GM12878 (cell line): ENCODE measurements at regions not wholly inside any gene's neighbourhood (a gene's known extent, or its start where the extent isn't known, plus 50 kb on each side); places are given as distances from the start of the nearest gene placed in this dataset.

Experiments used
- ATAC-seq: fragments of 200-7000 bp; cut with Tn5 transposase; 3 replicates; pipeline ENCODE4 v1.9.1; 2020; ENCODE audit warnings: mild to moderate bottlenecking, moderate library complexity
- BruUV-seq: library from RNA; stranded (reverse); fragments of 400-500 nt; replicated peaks from 2 replicates; lab custom pipeline; 2021; lab: Mats Ljungman, UMichigan
- CTCF ChIA-PET: fragments of 300-600 bp; sonication (Branson Sonifier 250); formaldehyde crosslinking; extraction: SDS; loops from one replicate; lab custom pipeline; 2021; ENCODE audit warnings: inconsistent platforms; lab: Yijun Ruan, JAX
- POLR2A ChIA-PET: fragments of 350-600 bp; formaldehyde crosslinking; extraction: SDS; loops from one replicate; lab custom pipeline; 2021; ENCODE audit warnings: inconsistent platforms; lab: Charles Lee
- RAD21 ChIA-PET: fragments of 300-600 bp; sonication (Branson Sonifier 250); formaldehyde crosslinking; loops from one replicate; lab custom pipeline; 2023; ENCODE audit warnings: antibody characterized with exemption; ENCODE audit not compliant: unreplicated experiment; lab: Charles Lee
- SMC1A ChIA-PET: fragments of 300-600 bp; sonication (Branson Sonifier 250); formaldehyde crosslinking; loops from one replicate; lab custom pipeline; 2023; ENCODE audit not compliant: unreplicated experiment, uncharacterized antibody; lab: Charles Lee
- DNase-seq: peaks from one replicate; pipeline ENCODE4 v3.0.0-alpha.2; 2011; ENCODE audit warnings: low read depth, low spot score
- FAIRE-seq: peaks from 3 replicates; lab custom pipeline; 2011; peaks lifted over from hg19 to GRCh38; lab: Jason Lieb, UNC
- H2AFZ ChIP-seq: 2 replicates; pipeline ENCODE4 v1.6.0; 2011; ENCODE audit warnings: low read depth, low read length, control low read depth; ENCODE audit not compliant: control insufficient read depth
- H3K27ac ChIP-seq: 2 replicates; pipeline ENCODE4 v1.5.1; 2011; ENCODE audit warnings: control low read depth; ENCODE audit not compliant: control insufficient read depth, insufficient read depth
- H3K27me3 ChIP-seq, 2 experiments: replicated peaks in 1 of 2; 2 replicates each; pipeline versions ENCODE4 v1.6.0 to v1.6.1; 2011; ENCODE audit warnings: low read length in 1 of 2; ENCODE audit not compliant: control insufficient read depth in 2 of 2, insufficient read depth in 2 of 2
- H3K36me3 ChIP-seq, 2 experiments: 2 replicates each; pipeline ENCODE4 v1.5.1; 2011; ENCODE audit warnings: low read length in 1 of 2; ENCODE audit not compliant: control insufficient read depth in 2 of 2, insufficient read depth in 2 of 2
- H3K4me1 ChIP-seq: 2 replicates; pipeline ENCODE4 v1.6.1; 2011; ENCODE audit warnings: mild to moderate bottlenecking, low read length, moderate library complexity, mixed read lengths; ENCODE audit not compliant: control insufficient read depth, insufficient read depth
- H3K4me2 ChIP-seq: 2 replicates; pipeline ENCODE4 v1.6.0; 2011; ENCODE audit warnings: control low read depth; ENCODE audit not compliant: control insufficient read depth, insufficient read depth
- H3K4me3 ChIP-seq: fragments of 200-600 bp; sonication (generic); 2 replicates; pipeline ENCODE4 v1.5.1; 2016
- H3K79me2 ChIP-seq: 2 replicates; pipeline ENCODE4 v1.6.0; 2011; ENCODE audit warnings: low read length; ENCODE audit not compliant: control insufficient read depth, insufficient read depth
- H3K9ac ChIP-seq: 2 replicates; pipeline ENCODE4 v1.8.0; 2011; ENCODE audit warnings: low read length, control low read depth, mixed read lengths; ENCODE audit not compliant: control insufficient read depth, insufficient read depth
- H3K9me3 ChIP-seq: replicated peaks from 3 replicates; pipeline ENCODE4 v1.5.1; 2011; ENCODE audit warnings: mild to moderate bottlenecking, low read length; ENCODE audit not compliant: control insufficient read depth, insufficient read depth
- H4K20me1 ChIP-seq: 2 replicates; pipeline ENCODE4 v1.6.0; 2011; ENCODE audit not compliant: control insufficient read depth, insufficient read depth
- EZH2 ChIP-seq: IDR thresholded peaks from 2 replicates; pipeline ENCODE4 v1.6.1; 2012; ENCODE audit warnings: low read depth, mild to moderate bottlenecking, control low read depth, inconsistent platforms, low read length, borderline replicate concordance; ENCODE audit not compliant: control insufficient read depth
- NFXL1 ChIP-seq: fragments of 450-650 bp; IDR thresholded peaks from 2 replicates; pipeline ENCODE4 v1.6.1; 2017; ENCODE audit warnings: antibody characterized with exemption, mild to moderate bottlenecking, borderline replicate concordance
- NKRF ChIP-seq: fragments of 450-650 bp; conservative IDR thresholded peaks from 2 replicates; pipeline ENCODE4 v1.6.1; 2017; ENCODE audit warnings: mild to moderate bottlenecking, moderate library complexity
- SREBF2 ChIP-seq: IDR thresholded peaks from 2 replicates; pipeline ENCODE4 v1.6.1; 2012; ENCODE audit warnings: mild to moderate bottlenecking, low read length
- USF2 ChIP-seq: IDR thresholded peaks from 2 replicates; pipeline ENCODE4 v1.6.1; 2011; ENCODE audit warnings: low read depth, low read length, improper control_type of control experiment, borderline replicate concordance
- ZBTB40 ChIP-seq: fragments of 450-650 bp; IDR thresholded peaks from 2 replicates; pipeline ENCODE4 v1.6.1; 2016; ENCODE audit warnings: mild to moderate bottlenecking, moderate library complexity, borderline replicate concordance
- WGBS: methylation state at CpG from one replicate; pipeline ENCODE4 v1.1.6; 2016; ENCODE audit warnings: low lambda C conversion rate; ENCODE audit not compliant: insufficient replicate concordance, insufficient coverage; ENCODE audit errors: missing lambda C conversion rate; 5-methylcytosine and 5-hydroxymethylcytosine counted together
- in situ Hi-C: fragments of 300-500 bp; cut with MboI; formaldehyde crosslinking; loops from 9 replicates; pipeline ENCODE4 v1.14.3; 2018; ENCODE audit warnings: mixed read lengths
- intact Hi-C: fragments of 100-400 bp; cut with micrococcal nuclease; formaldehyde crosslinking; loops from one replicate; pipeline ENCODE4 v1.14.2; 2022; ENCODE audit not compliant: unreplicated experiment

- Histone ChIP-seq H3K79me2 (no peaks in the 10 kb centered on the region), H3K27ac (no peak overlapping the region), H3K4me2 (no peak overlapping the region), H3K9me3 (no peaks in the 10 kb centered on the region), H3K27me3 (no peaks in the 10 kb centered on the region), H2AFZ (no peak overlapping the region), H3K36me3 (no peaks in the 10 kb centered on the region), H3K4me3 (no peak overlapping the region), H3K9ac (no peak overlapping the region), H3K4me1 (no peaks in the 10 kb centered on the region), H4K20me1 (no peaks in the 10 kb centered on the region)
- CTCF ChIA-PET, result no interaction called here
- SMC1A ChIA-PET, result interaction anchor here (0.6 kb wide), 1 partner anchor 1126 kb away, joined by 3 read pairs; no protein-coding TSS in a partner anchor
- ATAC-seq (no peak), FAIRE-seq (no peak), DNase-seq (no peak)
- no TSS peak for BruUV-seq
- in situ Hi-C loops, result no loop called here
- whole genome bisulfite sequencing, result 0% methylated on average over 2 of the region's 2 CpGs
- RAD21 ChIA-PET, result no interaction called here
- POLR2A ChIA-PET, result no interaction called here
- intact Hi-C loops, result no loop called here
- no peak for TF ChIP-seq NKRF
These were observed 285.3 kb upstream of the FAM174A start for GRCh38 chr5:100249884-100250269.

- Histone ChIP-seq H3K4me1 (no peaks in the 10 kb centered on the region), H2AFZ (no peak overlapping the region)
- no peak for ATAC-seq
- no TSS peak for BruUV-seq
- no peak for TF ChIP-seq ZBTB40
- TF ChIP-seq USF2, result no peak
- TF ChIP-seq EZH2, result no peak
- TF ChIP-seq SREBF2, result no peak
- TF ChIP-seq NFXL1, result no peak
- TF ChIP-seq, all 136 proteins: peak for 0
- POLR2A ChIA-PET, result no interaction called here
- no peak for FAIRE-seq
- RAD21 ChIA-PET, result no interaction called here
- H3K36me3 ChIP-seq, result no peaks in the 10 kb centered on the region
- 7% methylated on average over 4 of the region's 4 CpGs for WGBS
- no peaks in the 10 kb centered on the region for H3K79me2 ChIP-seq
- CTCF ChIA-PET, result no interaction called here
- SMC1A ChIA-PET, result interaction anchor here (0.6 kb wide), 1 partner anchor 1126 kb away, joined by 3 read pairs; no protein-coding TSS in a partner anchor
- H3K9me3 ChIP-seq, result no peaks in the 10 kb centered on the region
- no peak overlapping the region for H3K27ac ChIP-seq
- intact Hi-C loops, result no loop called here
- in situ Hi-C loops, result no loop called here
- no peak overlapping the region for H3K4me3 ChIP-seq
- no peak for DNase-seq
- H4K20me1 ChIP-seq, result no peaks in the 10 kb centered on the region
- H3K9ac ChIP-seq, result no peak overlapping the region
- H3K27me3 ChIP-seq, result no peaks in the 10 kb centered on the region
- no peak overlapping the region for H3K4me2 ChIP-seq
These were observed 285.8 kb upstream of the FAM174A start for GRCh38 chr5:100249211-100249883.
